GM13977 (cell line): ENCODE measurements at regions not wholly inside any gene's neighbourhood (a gene's known extent, or its start where the extent isn't known, plus 50 kb on each side); places are given as distances from the start of the nearest gene placed in this dataset.
A peak's percentile ranks its signal among the peaks of the same experiment; 100 is the strongest.

Experiments used
- DNase-seq: peaks from one replicate; pipeline ENCODE4 v3.0.0; 2012; ENCODE audit warnings: low spot score
- in situ Hi-C: fragments of 300-500 bp; cut with MboI; formaldehyde crosslinking; loops from one replicate; pipeline ENCODE4 v1.12.0; 2022; ENCODE audit warnings: low sequenced_read_pairs, low pct_unique_long_range_greater_than_20kb, mixed read lengths, inconsistent platforms; ENCODE audit not compliant: unreplicated experiment
- TF ChIP-seq, protein P1 (sequence below): IDR thresholded peaks from 2 replicates; pipeline ENCODE4 v1.5.1; 2012; ENCODE audit warnings: mild to moderate bottlenecking, control low read depth; ENCODE audit not compliant: insufficient read depth; ENCODE audit errors: extremely low read depth, missing control alignments

DNA sequence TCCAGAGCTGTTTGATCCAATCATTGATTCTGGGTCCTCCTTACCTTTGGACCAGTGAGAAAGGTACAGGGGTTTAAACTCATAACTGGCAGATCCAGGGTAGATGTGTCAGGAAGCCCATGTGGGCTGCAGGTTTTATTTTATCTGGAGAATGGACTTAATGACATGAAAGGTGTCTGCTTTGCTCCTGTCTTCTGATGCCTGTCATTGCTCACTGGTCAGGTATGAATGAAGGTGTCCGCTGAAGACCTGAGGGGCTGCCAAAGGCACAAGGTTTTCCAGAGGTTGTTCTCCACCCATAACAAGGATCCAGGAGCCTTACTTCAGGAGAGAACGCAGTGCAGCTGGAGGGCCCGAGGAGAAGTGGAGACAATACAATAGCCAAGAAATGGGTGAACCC is 74.2 kb downstream of the CHRNA1 start:
- DNase-seq = no peak
- TF ChIP-seq, protein P1, sequence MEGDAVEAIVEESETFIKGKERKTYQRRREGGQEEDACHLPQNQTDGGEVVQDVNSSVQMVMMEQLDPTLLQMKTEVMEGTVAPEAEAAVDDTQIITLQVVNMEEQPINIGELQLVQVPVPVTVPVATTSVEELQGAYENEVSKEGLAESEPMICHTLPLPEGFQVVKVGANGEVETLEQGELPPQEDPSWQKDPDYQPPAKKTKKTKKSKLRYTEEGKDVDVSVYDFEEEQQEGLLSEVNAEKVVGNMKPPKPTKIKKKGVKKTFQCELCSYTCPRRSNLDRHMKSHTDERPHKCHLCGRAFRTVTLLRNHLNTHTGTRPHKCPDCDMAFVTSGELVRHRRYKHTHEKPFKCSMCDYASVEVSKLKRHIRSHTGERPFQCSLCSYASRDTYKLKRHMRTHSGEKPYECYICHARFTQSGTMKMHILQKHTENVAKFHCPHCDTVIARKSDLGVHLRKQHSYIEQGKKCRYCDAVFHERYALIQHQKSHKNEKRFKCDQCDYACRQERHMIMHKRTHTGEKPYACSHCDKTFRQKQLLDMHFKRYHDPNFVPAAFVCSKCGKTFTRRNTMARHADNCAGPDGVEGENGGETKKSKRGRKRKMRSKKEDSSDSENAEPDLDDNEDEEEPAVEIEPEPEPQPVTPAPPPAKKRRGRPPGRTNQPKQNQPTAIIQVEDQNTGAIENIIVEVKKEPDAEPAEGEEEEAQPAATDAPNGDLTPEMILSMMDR = no peak
- in situ Hi-C loops = loop anchor here (10.0 to 25.0 kb wide), 2 partner anchors 103 to 225 kb away; partner anchors contain the start of gene WIPF1

DNA sequence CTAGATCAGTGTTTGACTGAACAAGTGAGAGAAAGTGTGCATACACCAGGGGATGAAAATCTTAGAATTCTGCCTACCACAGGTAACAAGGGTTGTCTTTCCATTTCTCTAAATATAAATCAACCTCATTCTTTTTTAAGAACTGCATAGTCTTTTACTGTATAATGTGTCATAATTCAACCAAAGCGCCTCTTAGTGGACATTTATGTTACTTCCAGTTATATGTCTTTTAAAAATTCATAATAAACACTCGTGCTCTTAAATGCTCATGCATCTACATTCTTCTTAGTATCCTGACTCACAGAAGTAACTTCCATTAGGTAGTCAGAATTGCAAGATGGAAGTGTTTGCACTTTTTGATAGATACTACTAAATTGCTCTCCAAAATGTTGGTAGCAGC is 76.2 kb downstream of the CHRNA1 start:
- in situ Hi-C loops = loop anchor here (25.0 kb wide), 1 partner anchor 101 kb away; the partner anchor contains the start of gene WIPF1
- no peak for DNase-seq

DNA sequence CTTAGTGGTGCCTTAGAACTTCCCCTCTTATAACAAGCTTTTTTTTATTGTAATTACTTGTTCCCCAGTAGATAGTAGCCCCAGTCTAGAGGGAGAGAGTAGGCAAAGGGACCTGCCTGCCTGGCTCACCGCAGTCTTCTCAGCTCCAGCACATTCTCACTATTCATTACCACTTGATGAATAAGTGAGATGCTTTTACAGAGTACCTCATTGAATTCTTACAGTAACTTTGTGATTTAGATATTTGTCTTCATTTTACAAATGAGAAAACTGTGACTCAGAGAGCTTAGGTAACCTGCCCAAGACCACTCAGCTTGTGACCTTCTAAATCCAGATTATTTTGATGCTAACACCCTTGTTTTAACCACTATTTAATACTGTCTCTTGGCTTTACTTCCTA is 77.8 kb downstream of the CHRNA1 start:
- in situ Hi-C loops = loop anchor here (25.0 kb wide), 1 partner anchor 99 kb away; the partner anchor contains the start of gene WIPF1
- TF ChIP-seq, protein P1 = no peak
- DNase-seq = no peak

More for the DNA sequence above, 76.2 kb downstream of the CHRNA1 start:
- TF ChIP-seq, protein P1 = peak; percentile 47

DNA sequence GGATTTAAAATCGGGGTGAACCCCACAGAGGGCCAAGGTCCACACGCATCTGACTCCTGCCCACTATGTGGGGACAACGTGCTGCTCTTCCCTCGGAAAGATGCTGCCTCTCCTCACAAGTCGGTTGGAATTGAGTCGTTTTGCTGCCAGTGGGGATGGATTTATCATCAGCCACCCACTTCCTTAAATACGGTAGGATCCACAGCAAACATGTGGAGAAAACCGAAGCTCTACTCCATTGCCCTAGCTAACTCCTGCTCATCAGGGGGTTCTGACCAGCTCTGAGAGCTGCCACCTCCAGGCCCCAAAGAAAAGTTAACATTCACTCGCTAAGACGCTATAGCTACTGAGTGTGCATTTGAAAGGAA is 80.9 kb downstream of the CHRNA1 start:
- TF ChIP-seq, protein P1 = no peak
- peak; percentile 68 for DNase-seq
- in situ Hi-C loops = loop anchor here (25.0 kb wide), 1 partner anchor 96 kb away; the partner anchor contains the start of gene WIPF1

DNA sequence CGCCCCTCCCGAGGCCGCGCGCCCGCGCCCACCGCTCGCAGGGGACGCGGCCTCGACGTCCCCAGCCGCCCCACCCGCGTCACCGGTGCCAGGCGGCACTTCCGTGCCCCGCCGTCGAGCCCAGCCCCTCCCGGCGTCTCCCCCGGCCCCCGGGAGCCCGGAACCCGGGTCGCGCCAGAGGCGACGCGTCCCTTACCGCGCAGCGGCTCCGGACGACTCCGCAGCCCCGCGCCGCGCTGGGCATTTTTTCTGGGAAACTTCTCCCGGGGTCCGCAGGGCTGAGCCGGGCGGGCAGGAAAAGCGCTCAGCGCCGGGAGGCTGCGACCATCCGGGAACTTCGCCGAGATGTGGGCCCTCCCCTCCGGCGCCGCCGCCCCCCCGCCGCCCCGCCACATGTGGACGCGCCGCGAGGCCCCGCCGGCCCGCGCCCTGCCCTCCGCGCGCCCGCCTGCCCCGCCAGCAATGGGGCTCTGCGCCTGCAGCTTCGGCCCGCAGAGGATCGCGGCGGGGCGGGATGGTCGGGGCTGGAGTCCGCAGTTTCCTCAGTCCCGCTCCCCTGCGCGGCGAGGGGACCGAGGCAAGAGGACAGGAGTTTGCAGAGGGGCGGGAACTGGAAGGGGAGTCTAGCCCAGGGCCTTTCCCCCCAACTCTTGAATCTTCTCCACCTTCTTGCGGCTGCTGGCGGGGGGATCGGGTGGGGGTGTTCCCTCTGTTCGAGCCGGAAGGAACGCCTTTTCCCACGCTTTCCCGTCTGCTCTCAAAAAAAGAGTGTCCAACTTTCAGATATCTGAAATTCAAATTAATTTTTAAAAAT is 81.5 kb downstream of the CHRNA1 start:
- peak; percentile 80 for DNase-seq
- in situ Hi-C loops = loop anchor here (25.0 kb wide), 1 partner anchor 95 kb away; the partner anchor contains the start of gene WIPF1
- TF ChIP-seq, protein P1 = no peak

DNA sequence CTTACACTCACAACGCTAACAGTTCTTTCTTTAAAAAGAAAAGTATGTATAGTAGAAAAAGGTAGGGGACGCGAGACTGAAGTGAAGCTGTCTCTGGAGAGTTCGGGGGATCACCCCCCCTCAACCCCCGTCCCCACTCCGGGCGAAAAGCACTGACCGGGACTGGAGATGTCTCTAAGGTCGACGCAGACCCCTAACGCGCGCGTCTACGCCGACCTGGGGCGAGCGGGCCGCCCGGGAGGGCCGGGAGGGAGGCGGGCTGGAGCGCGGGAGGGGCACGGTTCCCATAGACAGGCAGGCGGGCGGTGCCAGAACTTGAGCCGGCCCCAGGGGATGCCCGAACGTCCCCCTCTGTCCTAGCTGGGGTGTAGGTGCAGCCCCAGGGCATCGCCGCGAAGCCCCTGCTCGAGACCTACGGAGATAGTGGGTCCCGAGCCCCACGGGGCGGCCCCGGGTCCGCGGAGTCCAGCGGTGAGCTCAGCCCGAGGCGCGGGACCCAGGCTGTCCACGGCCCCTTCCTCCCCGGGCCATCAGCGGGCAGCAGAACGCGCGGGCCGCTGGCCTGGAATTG is 82.2 kb downstream of the CHRNA1 start:
- TF ChIP-seq, protein P1 = no peak
- DNase-seq = peak; percentile 67
- in situ Hi-C loops = loop anchor here (25.0 kb wide), 1 partner anchor 95 kb away; the partner anchor contains the start of gene WIPF1
